Left ventricle myocardium inferior (tissue), 1 donor: ENCODE measurements at regions not wholly inside any gene's neighbourhood (a gene's known extent, or its start where the extent isn't known, plus 50 kb on each side); places are given as distances from the start of the nearest gene placed in this dataset.

Experiments used
- DNase-seq: peaks from one replicate; pipeline ENCODE4 v3.0.0-alpha.2; 2020
- H3K27ac ChIP-seq: fragments of 200-600 bp; replicated peaks from 2 replicates; pipeline ENCODE4 v1.8.0; 2021
- H3K27me3 ChIP-seq: fragments of 200-600 bp; 2 replicates; pipeline ENCODE4 v1.8.0; 2021; ENCODE audit warnings: low read depth
- H3K36me3 ChIP-seq: fragments of 200-600 bp; 2 replicates; pipeline ENCODE4 v1.8.0; 2021
- H3K4me1 ChIP-seq: fragments of 200-600 bp; 2 replicates; pipeline ENCODE4 v1.8.0; 2021
- H3K4me3 ChIP-seq: fragments of 200-600 bp; 2 replicates; pipeline ENCODE4 v1.8.0; 2021; ENCODE audit warnings: mild to moderate bottlenecking, moderate library complexity
- H3K9me3 ChIP-seq: fragments of 200-600 bp; replicated peaks from 2 replicates; pipeline ENCODE4 v1.8.0; 2021
- intact Hi-C: fragments of 100-400 bp; cut with micrococcal nuclease; formaldehyde crosslinking; loops from one replicate; pipeline ENCODE4 v1.11.0; 2022
- TF ChIP-seq, protein P1 (sequence below): fragments of 200-600 bp; IDR thresholded peaks from 2 replicates; pipeline ENCODE4 v1.8.0; 2021; ENCODE audit warnings: antibody characterized with exemption, mild to moderate bottlenecking, borderline replicate concordance
- donor health status: DM: no; HTN: yes; CAD: no; lungs with severe emphysema.

DNA sequence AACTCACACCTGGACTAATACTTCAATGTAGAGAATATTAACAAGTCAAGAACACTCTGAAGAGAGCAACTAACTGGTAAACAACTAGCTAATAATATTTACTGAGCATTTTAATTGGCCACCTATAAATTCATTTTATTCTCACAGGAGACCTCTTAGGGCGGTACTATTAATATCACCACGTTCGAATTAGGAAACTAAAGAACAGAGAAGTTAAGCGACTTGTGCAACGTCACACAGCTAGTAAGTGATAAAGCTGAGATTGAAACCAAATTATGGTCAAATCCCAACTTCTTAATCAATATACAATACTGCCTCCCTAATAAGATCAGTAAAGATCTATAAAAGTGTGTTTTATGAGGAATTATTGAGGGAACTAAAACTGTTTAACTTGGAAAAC is 1034.3 kb upstream of the POU3F3 start:
- DNase-seq: no peak

DNA sequence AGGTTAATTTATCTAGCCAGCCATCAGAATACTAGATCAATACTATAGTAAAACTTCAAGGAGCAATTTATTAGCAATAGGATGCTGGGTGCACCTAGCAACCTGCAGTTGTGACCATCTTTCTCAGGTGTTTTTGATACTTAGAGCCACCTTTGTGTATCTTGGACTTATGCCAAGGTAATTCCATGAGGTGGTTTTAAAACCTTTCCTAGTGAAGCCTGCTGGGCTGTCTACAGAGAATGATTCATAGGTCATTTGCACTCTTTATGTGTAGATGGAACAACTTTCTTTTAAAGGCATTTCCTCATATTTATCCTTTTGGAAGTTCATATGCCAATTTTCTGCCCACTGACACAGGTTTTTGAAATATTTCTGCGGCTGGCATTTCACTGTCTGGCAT is 1030.1 kb upstream of the POU3F3 start:
- Histone ChIP-seq H3K4me1 (no peaks in the 10 kb centered on the region), H3K27me3 (no peaks in the 10 kb centered on the region), H3K36me3 (no peaks in the 10 kb centered on the region), H3K27ac (no peak overlapping the region), H3K4me3 (no peak overlapping the region), H3K9me3 (peaks cover 38% of the 10 kb centered on the region)
- intact Hi-C loops: no loop called here
- TF ChIP-seq, protein P1, sequence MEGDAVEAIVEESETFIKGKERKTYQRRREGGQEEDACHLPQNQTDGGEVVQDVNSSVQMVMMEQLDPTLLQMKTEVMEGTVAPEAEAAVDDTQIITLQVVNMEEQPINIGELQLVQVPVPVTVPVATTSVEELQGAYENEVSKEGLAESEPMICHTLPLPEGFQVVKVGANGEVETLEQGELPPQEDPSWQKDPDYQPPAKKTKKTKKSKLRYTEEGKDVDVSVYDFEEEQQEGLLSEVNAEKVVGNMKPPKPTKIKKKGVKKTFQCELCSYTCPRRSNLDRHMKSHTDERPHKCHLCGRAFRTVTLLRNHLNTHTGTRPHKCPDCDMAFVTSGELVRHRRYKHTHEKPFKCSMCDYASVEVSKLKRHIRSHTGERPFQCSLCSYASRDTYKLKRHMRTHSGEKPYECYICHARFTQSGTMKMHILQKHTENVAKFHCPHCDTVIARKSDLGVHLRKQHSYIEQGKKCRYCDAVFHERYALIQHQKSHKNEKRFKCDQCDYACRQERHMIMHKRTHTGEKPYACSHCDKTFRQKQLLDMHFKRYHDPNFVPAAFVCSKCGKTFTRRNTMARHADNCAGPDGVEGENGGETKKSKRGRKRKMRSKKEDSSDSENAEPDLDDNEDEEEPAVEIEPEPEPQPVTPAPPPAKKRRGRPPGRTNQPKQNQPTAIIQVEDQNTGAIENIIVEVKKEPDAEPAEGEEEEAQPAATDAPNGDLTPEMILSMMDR: no peak
- no peak for DNase-seq

More for the DNA sequence above, 1034.3 kb upstream of the POU3F3 start:
- H3K36me3 ChIP-seq: no peaks in the 10 kb centered on the region
- intact Hi-C loops: no loop called here
- no peaks in the 10 kb centered on the region for H3K27me3 ChIP-seq
- H3K27ac ChIP-seq: no peak overlapping the region
- TF ChIP-seq, protein P1: no peak
- H3K9me3 ChIP-seq: peaks cover 7% of the 10 kb centered on the region
- H3K4me1 ChIP-seq: no peaks in the 10 kb centered on the region
- no peak overlapping the region for H3K4me3 ChIP-seq

DNA sequence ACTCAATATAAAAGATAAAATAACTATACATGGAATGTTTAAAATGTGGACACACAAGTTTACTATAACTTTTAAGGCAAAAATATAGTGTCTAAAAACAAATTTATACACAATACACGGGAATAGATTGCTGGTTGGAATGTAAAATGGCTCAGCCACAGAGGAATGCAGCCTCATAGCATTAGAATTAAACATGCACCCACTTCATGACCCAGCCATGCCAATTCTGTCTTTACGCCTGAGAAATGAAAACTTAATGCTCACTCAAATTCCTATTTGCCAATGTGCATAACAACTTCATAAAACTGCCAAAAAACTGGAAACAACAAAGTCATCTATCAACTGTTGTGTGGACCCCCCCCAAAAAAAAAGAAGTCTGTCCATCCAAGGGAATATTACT is 1006.6 kb upstream of the POU3F3 start:
- intact Hi-C loops: no loop called here
- TF ChIP-seq, protein P1: no peak
- Histone ChIP-seq H3K27ac (no peak overlapping the region), H3K36me3 (no peaks in the 10 kb centered on the region), H3K9me3 (peaks cover 29% of the 10 kb centered on the region), H3K4me1 (no peaks in the 10 kb centered on the region), H3K4me3 (no peak overlapping the region), H3K27me3 (no peaks in the 10 kb centered on the region)
- no peak for DNase-seq

DNA sequence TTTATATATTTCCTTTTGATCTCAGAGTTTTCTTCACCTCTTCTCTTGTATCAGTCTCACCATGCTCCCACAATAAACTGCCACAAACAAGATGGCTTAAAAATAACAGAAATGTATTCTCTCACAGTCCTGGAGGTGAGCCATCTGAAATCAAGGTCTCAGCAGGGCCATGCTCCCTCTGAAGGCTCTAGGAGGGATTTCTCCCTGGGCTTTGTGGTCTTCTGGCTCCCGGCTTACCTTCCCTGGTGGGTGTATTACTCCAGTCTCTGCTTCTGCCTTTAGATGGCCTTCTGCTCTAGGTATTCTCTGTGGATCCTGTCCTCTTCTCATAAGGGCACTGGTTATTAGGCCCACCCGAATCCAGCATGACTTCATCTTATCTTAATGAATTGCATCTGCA is 994.7 kb upstream of the POU3F3 start:
- DNase-seq: no peak
- Histone ChIP-seq H3K9me3 (no peaks in the 10 kb centered on the region), H3K27ac (no peak overlapping the region), H3K4me3 (no peak overlapping the region), H3K4me1 (no peaks in the 10 kb centered on the region), H3K27me3 (no peaks in the 10 kb centered on the region), H3K36me3 (no peaks in the 10 kb centered on the region)
- intact Hi-C loops: no loop called here
- TF ChIP-seq, protein P1: no peak

DNA sequence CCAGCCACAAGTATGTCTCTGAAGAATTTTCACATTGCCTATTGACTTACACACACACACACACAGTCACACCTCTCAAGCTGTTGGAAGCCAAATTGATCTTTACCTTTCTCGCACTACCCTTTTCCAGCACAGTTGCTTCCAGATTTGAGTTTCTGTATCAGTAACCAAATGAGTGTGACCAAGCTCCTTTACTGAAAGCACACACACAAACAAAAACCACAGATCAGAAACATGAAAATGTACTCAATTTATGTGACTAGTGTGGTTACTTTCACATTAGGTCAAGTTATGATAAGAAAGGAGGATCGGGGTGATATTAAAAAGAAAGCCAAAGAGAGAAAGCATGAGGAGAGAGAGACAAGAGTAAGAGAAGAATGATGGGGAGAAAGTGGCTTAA is 993.9 kb upstream of the POU3F3 start:
- Histone ChIP-seq H3K9me3 (no peaks in the 10 kb centered on the region), H3K27me3 (no peaks in the 10 kb centered on the region), H3K27ac (no peak overlapping the region), H3K4me3 (no peak overlapping the region), H3K36me3 (no peaks in the 10 kb centered on the region), H3K4me1 (no peaks in the 10 kb centered on the region)
- intact Hi-C loops: no loop called here
- DNase-seq: no peak
- TF ChIP-seq, protein P1: no peak

DNA sequence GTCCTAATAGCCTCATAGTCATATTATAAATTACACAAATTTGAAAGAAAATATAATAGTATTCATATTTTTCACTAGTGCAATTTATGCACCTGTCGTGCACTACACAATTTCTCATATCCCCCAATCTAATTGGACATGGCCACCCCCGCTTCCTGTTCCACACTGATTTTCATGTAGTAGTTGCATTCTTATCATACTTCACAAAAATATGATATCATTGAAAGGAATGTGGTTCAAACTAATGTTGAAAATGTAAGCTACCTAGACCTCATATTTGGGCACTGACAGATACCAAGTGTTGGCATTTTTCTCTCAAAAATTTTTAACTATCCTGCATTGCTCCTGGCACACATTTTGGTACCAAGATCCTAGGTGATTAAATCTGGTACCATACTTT is 985.5 kb upstream of the POU3F3 start:
- no peak overlapping the region for H3K27ac ChIP-seq
- no peaks in the 10 kb centered on the region for H3K36me3 ChIP-seq
- no peaks in the 10 kb centered on the region for H3K4me1 ChIP-seq
- H3K4me3 ChIP-seq: no peak overlapping the region
- TF ChIP-seq, protein P1: no peak
- DNase-seq: no peak
- no peaks in the 10 kb centered on the region for H3K9me3 ChIP-seq
- intact Hi-C loops: no loop called here
- no peaks in the 10 kb centered on the region for H3K27me3 ChIP-seq
